HG03097 (cell line): ENCODE measurements at regions not wholly inside any gene's neighbourhood (a gene's known extent, or its start where the extent isn't known, plus 50 kb on each side); places are given as distances from the start of the nearest gene placed in this dataset.
"Not testable (repeated sequence)": the region's sequence is repeated elsewhere in the genome, so short reads cannot be mapped to it uniquely, and the experiment has no call there.

Experiments used
- ATAC-seq: cut with Tn5 transposase; IDR thresholded peaks from one replicate; pipeline ENCODE4 v1.9.1; 2021; ENCODE audit not compliant: unreplicated experiment, low FRiP score

GRCh38 chr6:144665932-144666450 is 380.9 kb downstream of the UTRN start:
- no peak for ATAC-seq

- ATAC-seq: no peak
Observed at GRCh38 chr6:144666781-144667180, 381.6 kb downstream of the UTRN start.

GRCh38 chr6:144667532-144668503 is 382.7 kb downstream of the UTRN start:
- ATAC-seq: no peak

GRCh38 chr6:144670259-144670658 is 385.1 kb downstream of the UTRN start:
- not testable (repeated sequence) for ATAC-seq

GRCh38 chr6:144673807-144674206 is 388.7 kb downstream of the UTRN start:
- no peak for ATAC-seq

GRCh38 chr6:144675231-144675861 is 390.2 kb downstream of the UTRN start:
- no peak for ATAC-seq

- ATAC-seq: not testable (repeated sequence)
Observed at GRCh38 chr6:144676310-144676709, 391.2 kb downstream of the UTRN start.

GRCh38 chr6:144677263-144677662 is 392.1 kb downstream of the UTRN start:
- not testable (repeated sequence) for ATAC-seq

- no peak for ATAC-seq
Observed at GRCh38 chr6:144678844-144679243, 393.7 kb downstream of the UTRN start.

GRCh38 chr6:144681334-144681733 is 396.2 kb downstream of the UTRN start:
- ATAC-seq: no peak

GRCh38 chr6:144683216-144684070 is 398.3 kb downstream of the UTRN start:
- no peak for ATAC-seq

- no peak for ATAC-seq
Observed at GRCh38 chr6:144688713-144689112, 403.6 kb downstream of the UTRN start.

GRCh38 chr6:144689503-144690040 is 404.4 kb downstream of the UTRN start:
- no peak for ATAC-seq

- no peak for ATAC-seq
Observed at GRCh38 chr6:144690133-144690532, 405.0 kb downstream of the UTRN start.

- no peak for ATAC-seq
Observed at GRCh38 chr6:144690666-144691065, 405.5 kb downstream of the UTRN start.

GRCh38 chr6:144692050-144692449 is 406.9 kb downstream of the UTRN start:
- not testable (repeated sequence) for ATAC-seq

- no peak for ATAC-seq
Observed at GRCh38 chr6:144695858-144696533, 410.9 kb downstream of the UTRN start.

GRCh38 chr6:144696610-144697368 is 411.7 kb downstream of the UTRN start:
- ATAC-seq: no peak

- ATAC-seq: no peak
Observed at GRCh38 chr6:144697369-144697760, 412.2 kb downstream of the UTRN start.
